ENCODE measurements at regions not wholly inside any gene's neighbourhood (a gene's known extent, or its start where the extent isn't known, plus 50 kb on each side); places are given as distances from the start of the nearest gene placed in this dataset.

DNA sequence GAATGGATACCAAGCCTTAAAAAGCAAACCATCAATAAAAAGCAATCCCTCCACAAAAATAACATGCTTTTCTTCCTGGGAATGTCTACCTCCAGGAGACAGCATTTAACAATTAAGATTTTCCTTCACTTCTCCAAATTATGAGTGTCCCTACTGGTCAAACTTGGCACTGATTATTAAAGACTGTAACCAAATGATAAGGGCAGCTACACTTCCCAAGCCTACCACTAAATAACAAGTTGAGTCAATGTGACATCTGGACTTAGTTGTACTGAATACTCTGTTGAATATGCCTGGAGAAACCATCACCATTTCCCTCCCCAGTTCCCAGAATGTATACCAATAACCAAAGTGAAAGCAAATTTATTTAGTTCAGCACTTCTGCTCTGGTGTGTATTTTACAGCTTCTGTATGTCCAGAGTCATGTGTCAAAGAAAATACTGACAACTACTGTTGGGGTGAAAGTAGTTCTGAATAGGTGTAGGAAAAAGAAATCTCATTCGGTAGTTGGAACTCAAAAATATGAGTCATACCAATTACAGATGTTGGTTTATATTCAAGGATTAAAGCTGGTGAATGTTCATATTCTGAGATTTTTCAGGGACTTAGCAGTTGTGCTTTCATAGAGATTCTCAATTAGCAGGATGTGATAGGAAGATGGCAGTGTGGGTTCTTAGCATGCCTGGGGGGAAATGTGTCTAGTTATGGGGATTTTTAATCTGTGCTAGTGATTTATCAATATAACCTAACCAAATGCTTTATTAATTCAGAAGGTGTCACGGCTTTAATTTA is 1291.6 kb upstream of the GYPC start:
- DNase-seq (no peak), ATAC-seq (no peak)
- 73 to 78% methylated on average over 2 of the region's 2 CpGs for WGBS, 2 donors
- Histone ChIP-seq H3K27ac (no peak overlapping the region), H3K36me3 (no peaks in the 10 kb centered on the region), H3K4me1 (no peaks in the 10 kb centered on the region), H3K9me3 (peaks cover 0 to 17% (median 0%) of the 10 kb centered on the region in 11 donors), H3K27me3 (peaks cover 0 to 3% (median 0%) of the 10 kb centered on the region in 7 donors), H3K4me3 (no peak overlapping the region)
- intact Hi-C loops (cut with DNase I) = no loop called here
- TF ChIP-seq, protein P1, sequence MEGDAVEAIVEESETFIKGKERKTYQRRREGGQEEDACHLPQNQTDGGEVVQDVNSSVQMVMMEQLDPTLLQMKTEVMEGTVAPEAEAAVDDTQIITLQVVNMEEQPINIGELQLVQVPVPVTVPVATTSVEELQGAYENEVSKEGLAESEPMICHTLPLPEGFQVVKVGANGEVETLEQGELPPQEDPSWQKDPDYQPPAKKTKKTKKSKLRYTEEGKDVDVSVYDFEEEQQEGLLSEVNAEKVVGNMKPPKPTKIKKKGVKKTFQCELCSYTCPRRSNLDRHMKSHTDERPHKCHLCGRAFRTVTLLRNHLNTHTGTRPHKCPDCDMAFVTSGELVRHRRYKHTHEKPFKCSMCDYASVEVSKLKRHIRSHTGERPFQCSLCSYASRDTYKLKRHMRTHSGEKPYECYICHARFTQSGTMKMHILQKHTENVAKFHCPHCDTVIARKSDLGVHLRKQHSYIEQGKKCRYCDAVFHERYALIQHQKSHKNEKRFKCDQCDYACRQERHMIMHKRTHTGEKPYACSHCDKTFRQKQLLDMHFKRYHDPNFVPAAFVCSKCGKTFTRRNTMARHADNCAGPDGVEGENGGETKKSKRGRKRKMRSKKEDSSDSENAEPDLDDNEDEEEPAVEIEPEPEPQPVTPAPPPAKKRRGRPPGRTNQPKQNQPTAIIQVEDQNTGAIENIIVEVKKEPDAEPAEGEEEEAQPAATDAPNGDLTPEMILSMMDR (IDR thresholded peaks at IDR 0.05) = no peak

DNA sequence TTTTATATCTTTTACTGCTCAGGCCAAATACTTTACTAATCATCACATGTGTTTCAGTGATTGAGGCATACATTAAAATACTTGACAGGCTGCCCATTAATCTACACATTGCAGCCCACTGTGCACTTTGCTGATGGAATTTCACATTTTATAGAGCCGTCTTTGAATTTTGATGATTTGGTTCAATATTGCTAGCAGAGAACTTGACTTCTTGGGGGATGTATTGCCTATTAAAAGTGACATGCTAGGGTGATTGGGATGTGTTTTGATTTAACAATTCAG is 1291.0 kb upstream of the GYPC start:
- DNase-seq = no peak
- 75 to 85% methylated on average over 1 of the region's 1 CpG for WGBS, 2 donors
- Histone ChIP-seq H3K9me3 (peaks cover 0 to 14% (median 0%) of the 10 kb centered on the region in 11 donors), H3K36me3 (no peaks in the 10 kb centered on the region), H3K27ac (no peak overlapping the region), H3K27me3 (peaks cover 0 to 3% (median 0%) of the 10 kb centered on the region in 7 donors), H3K4me1 (no peaks in the 10 kb centered on the region), H3K4me3 (no peak overlapping the region)
- intact Hi-C loops (cut with DNase I) = no loop called here
- TF ChIP-seq, protein P1 (IDR thresholded peaks at IDR 0.05) = no peak
- no peak for ATAC-seq

DNA sequence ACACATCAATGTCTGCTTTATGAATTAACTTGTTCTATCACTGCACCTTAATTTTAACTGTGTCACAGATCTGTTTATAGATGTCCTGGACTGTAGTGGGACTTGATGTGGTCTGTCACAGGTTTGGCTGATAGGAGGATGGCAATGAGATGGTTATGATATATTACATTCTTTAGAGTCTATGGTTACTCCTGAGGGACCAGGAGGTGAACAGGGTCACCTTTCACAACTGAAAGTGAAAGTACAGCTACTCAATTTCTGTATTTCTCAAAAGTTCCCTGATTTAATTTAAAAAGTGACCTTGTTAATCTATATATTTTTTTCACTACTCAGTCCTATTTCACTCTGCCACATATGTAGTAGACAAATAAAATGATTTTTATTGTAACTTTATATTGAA is 1284.1 kb upstream of the GYPC start:
- H3K27me3 ChIP-seq = no peaks in the 10 kb centered on the region
- DNase-seq (no peak), ATAC-seq (no peak)
- no peaks in the 10 kb centered on the region for H3K36me3 ChIP-seq
- H3K9me3 ChIP-seq = no peaks in the 10 kb centered on the region
- no peak overlapping the region for H3K27ac ChIP-seq
- TF ChIP-seq, protein P1 (IDR thresholded peaks at IDR 0.05) = no peak
- H3K4me3 ChIP-seq = no peak overlapping the region
- intact Hi-C loops (cut with DNase I) = no loop called here
- no peaks in the 10 kb centered on the region for H3K4me1 ChIP-seq

DNA sequence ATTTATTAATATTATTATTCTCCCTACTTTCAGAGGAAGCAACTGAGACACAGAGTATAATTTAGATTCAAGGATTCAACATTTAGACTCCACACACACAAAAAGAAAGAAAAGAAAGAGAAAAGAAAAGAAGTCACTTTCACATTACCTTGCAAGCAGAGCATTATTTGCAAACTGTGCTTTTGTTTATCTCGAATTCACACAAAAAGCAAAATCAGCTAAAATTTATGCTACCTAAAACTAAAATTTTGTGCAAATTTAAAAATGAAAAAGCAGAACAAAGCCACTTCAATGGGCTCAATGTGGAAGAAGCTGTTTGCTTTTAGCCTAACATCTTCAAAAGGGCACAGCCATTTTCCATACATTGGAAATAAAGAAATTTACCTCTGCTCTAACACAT is 1282.7 kb upstream of the GYPC start:
- no peaks in the 10 kb centered on the region for H3K36me3 ChIP-seq
- no peak for DNase-seq
- intact Hi-C loops (cut with DNase I) = no loop called here
- no peaks in the 10 kb centered on the region for H3K27me3 ChIP-seq
- H3K4me3 ChIP-seq = no peak overlapping the region
- WGBS, 2 donors = 67 to 71% methylated on average over 1 of the region's 1 CpG
- no peak overlapping the region for H3K27ac ChIP-seq
- H3K9me3 ChIP-seq = no peaks in the 10 kb centered on the region
- ATAC-seq = no peak
- TF ChIP-seq, protein P1 (IDR thresholded peaks at IDR 0.05) = no peak
- H3K4me1 ChIP-seq = no peaks in the 10 kb centered on the region
